WI38 (cell line): ENCODE measurements at regions not wholly inside any gene's neighbourhood (a gene's known extent, or its start where the extent isn't known, plus 50 kb on each side); places are given as distances from the start of the nearest gene placed in this dataset.

Experiments
- H3K4me3 ChIP-seq: 2 replicates; pipeline ENCODE4 v1.5.1; 2011; ENCODE audit warnings: low read depth, mild to moderate bottlenecking, control low read depth, low read length
- TF ChIP-seq, protein P1 (sequence below): IDR thresholded peaks from 2 replicates; pipeline ENCODE4 v1.5.1; 2012; ENCODE audit warnings: low read depth, mild to moderate bottlenecking, control low read depth, low read length

DNA sequence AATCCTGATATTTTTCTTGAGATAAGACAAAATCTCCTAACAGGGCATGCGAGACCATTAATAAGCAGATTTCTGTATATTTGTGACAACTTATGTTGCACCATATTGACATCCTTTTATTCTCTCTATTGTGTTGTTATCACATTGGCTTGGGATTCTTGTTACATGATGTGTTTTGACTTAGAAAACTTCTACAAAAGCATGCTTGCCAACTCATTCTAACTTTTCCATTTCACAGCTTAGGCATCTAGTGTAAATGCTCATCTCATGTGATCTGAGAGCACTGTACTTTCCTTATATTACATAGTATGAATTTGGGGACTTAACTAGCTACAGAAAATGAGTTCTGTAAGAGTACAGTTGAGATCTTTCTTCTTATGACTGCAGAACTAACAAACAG, 1040.7 kb upstream of the ADGRB3 start:
- H3K4me3 ChIP-seq, result no peak overlapping the region
- TF ChIP-seq, protein P1, sequence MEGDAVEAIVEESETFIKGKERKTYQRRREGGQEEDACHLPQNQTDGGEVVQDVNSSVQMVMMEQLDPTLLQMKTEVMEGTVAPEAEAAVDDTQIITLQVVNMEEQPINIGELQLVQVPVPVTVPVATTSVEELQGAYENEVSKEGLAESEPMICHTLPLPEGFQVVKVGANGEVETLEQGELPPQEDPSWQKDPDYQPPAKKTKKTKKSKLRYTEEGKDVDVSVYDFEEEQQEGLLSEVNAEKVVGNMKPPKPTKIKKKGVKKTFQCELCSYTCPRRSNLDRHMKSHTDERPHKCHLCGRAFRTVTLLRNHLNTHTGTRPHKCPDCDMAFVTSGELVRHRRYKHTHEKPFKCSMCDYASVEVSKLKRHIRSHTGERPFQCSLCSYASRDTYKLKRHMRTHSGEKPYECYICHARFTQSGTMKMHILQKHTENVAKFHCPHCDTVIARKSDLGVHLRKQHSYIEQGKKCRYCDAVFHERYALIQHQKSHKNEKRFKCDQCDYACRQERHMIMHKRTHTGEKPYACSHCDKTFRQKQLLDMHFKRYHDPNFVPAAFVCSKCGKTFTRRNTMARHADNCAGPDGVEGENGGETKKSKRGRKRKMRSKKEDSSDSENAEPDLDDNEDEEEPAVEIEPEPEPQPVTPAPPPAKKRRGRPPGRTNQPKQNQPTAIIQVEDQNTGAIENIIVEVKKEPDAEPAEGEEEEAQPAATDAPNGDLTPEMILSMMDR, result no peak

DNA sequence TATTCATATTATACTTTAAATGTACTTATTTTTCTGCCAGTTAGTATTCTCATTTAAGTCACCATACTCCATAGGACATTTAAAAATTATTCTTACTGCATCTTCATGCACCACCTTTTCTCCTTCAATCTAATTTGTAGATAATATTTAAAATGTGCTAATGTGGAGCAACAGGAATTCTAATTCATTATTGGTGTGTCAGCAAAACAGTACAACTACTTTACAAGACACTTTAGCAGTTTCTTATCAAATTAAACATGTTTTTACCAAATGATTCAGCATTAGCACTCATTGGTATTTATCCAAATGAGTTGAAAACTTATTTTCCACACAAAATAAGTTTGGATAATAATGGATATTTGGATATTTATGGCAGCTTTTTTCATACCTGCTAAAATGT, 1041.8 kb upstream of the ADGRB3 start:
- no peak overlapping the region for H3K4me3 ChIP-seq
- TF ChIP-seq, protein P1, result no peak

DNA sequence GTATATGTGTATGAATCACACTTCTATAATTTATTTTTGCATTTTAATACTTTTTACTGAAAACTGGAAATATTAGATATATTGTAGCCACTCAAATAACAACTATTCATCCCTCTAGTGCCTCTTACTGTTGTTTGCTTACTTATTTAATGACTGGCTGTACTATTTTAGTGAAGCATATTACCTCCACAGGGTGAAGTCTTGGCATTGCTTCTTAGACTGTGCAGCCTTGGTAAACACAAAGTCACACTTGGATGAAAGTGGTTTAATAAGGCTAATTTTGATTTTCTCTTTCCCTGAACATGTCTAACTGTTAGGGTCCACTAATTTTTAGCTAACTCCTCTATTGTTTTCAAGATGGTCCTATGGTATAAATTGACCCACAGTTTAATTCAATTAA, 1043.2 kb upstream of the ADGRB3 start:
- no peak overlapping the region for H3K4me3 ChIP-seq
- TF ChIP-seq, protein P1, result no peak

DNA sequence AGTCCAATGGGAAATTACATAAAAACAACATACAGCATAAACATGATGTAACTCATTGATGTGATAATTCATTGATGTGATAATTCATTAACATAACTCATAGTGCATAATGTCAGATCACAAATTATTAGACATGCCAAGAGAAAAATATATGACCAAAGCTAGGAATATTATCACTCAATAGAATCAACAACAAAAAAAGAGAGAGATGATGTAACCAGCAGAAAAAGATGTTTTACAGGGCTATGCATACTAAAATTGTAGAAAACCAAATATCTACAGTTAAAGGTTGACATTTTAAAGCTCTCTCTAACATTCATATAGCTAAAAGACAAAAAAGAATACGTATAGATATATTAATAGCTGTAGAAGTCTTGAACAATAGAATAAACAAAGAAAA, 1067.2 kb upstream of the ADGRB3 start:
- TF ChIP-seq, protein P1, result no peak
- no peak overlapping the region for H3K4me3 ChIP-seq

DNA sequence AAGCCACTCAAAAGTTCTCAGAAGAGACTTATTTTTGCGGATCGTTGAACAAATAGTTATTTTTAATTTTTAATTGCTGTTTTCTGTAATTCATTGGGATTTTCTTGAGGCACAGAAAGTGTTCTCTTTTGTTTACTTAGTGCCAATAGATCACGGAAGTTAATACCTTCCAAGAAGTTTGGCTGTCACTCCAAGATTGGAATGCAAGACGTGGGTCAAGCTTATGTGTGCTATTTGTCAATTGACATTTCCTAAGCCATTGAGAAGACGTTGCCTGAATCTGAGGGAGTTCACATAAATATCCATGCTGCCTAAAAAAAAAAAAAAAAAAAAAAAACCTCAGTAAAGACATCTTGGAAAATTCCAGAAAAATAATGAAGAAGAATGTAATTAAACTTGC, 1071.4 kb upstream of the ADGRB3 start:
- TF ChIP-seq, protein P1, result no peak
- no peak overlapping the region for H3K4me3 ChIP-seq

DNA sequence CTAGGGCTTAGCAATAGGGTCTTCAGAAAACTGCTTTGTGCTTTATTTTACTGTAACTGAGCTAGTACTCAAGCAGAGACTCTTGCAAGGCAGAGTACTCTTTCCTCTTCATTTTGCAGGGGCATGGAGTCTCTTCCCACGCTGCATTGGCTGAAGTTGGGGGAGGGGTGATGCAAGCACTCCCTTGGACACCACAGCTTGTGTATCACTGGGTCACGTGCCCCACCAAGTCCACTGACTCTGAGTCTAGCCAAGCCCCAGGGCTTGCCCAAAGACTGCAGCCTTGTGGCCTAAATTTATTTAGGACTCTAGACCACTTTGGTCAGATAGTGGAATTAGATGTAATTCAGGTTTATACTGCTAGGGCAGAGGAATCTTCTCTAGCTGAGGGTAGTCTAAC, 1075.0 kb upstream of the ADGRB3 start:
- TF ChIP-seq, protein P1, result no peak

DNA sequence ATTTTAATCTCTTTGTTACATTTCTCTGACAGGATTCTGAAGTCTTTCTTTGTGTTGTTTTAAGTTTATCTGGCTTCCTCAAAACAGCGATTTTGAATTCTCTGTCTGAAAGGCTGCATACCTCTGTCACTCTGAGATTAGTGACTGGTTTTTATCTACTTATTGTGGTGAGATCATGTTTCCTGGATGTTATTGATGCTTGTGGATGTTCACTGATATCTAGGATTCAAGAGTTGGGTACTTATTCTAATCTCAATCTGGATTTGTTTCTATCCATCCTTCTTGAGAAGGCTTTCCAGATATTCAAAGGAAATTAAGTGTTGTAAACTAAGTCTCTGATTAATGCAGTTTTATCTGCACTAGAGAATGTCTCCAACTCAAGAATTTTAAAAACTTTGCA, 1076.1 kb upstream of the ADGRB3 start:
- no peak overlapping the region for H3K4me3 ChIP-seq
- TF ChIP-seq, protein P1, result no peak

More for the DNA sequence above, 1075.0 kb upstream of the ADGRB3 start:
- H3K4me3 ChIP-seq, result no peak overlapping the region
